H1 (cell line): ENCODE measurements at regions not wholly inside any gene's neighbourhood (a gene's known extent, or its start where the extent isn't known, plus 50 kb on each side); places are given as distances from the start of the nearest gene placed in this dataset.

ENCODE experiments used
- CTCF ChIA-PET: fragments of 300-600 bp; sonication (Branson Sonifier 250); formaldehyde crosslinking; loops from one replicate; lab custom pipeline; 2021; ENCODE audit not compliant: partially characterized antibody; lab: Charles Lee
- POLR2A ChIA-PET: fragments of 300-600 bp; sonication (Branson Sonifier 250); formaldehyde crosslinking; loops from one replicate; lab custom pipeline; 2021; ENCODE audit warnings: inconsistent platforms; ENCODE audit not compliant: partially characterized antibody; lab: Charles Lee
- DNase-seq, 2 experiments: peaks; one replicate each; pipeline versions ENCODE4 v3.0.0 to v3.0.0-alpha.2; 2010 to 2022; ENCODE audit warnings: low spot score in 2 of 2, low read depth in 1 of 2, mixed read lengths in 1 of 2
- FAIRE-seq: peaks from 2 replicates; lab custom pipeline; 2011; peaks lifted over from hg19 to GRCh38; lab: Jason Lieb, UNC
- H2AFZ ChIP-seq: 2 replicates; pipeline ENCODE4 v1.8.1; 2012; ENCODE audit warnings: low read length, inconsistent platforms
- H2AK5ac ChIP-seq: 2 replicates; pipeline ENCODE4 v1.6.1; 2013; ENCODE audit warnings: low read depth, low read length
- H2BK120ac ChIP-seq: replicated peaks from 2 replicates; pipeline ENCODE3; 2013; ENCODE audit warnings: low read depth, low read length, inconsistent platforms
- H2BK12ac ChIP-seq: 2 replicates; pipeline ENCODE4 v1.6.1; 2013; ENCODE audit warnings: low read depth, low read length
- H2BK15ac ChIP-seq: 2 replicates; pipeline ENCODE4 v1.6.1; 2013; ENCODE audit warnings: low read length
- H2BK20ac ChIP-seq: 2 replicates; pipeline ENCODE4 v1.6.1; 2013; ENCODE audit warnings: low read length
- H2BK5ac ChIP-seq: 2 replicates; pipeline ENCODE4 v1.6.1; 2013; ENCODE audit warnings: low read depth, low read length
- H3K14ac ChIP-seq: 2 replicates; pipeline ENCODE4 v1.6.1; 2013; ENCODE audit warnings: inconsistent platforms; ENCODE audit not compliant: insufficient read length
- H3K18ac ChIP-seq: 2 replicates; pipeline ENCODE4 v1.6.1; 2013; ENCODE audit warnings: low read length; ENCODE audit errors: extremely low read depth
- H3K23ac ChIP-seq: 2 replicates; pipeline ENCODE4 v1.6.1; 2013; ENCODE audit warnings: inconsistent platforms; ENCODE audit not compliant: insufficient read length
- H3K23me2 ChIP-seq: 2 replicates; pipeline ENCODE4 v1.6.1; 2013; ENCODE audit warnings: low read depth, low read length
- H3K27ac ChIP-seq: 2 replicates; pipeline ENCODE4 v1.6.1; 2011; ENCODE audit warnings: low read depth, low read length, inconsistent platforms
- H3K27me3 ChIP-seq, 4 experiments: replicated peaks in 1 of 4; 1 replicate in 1 of 4; 2 replicates in 3 of 4; pipeline versions ENCODE4 v1.6.1 to v1.8.1; 2011 to 2013; ENCODE audit warnings: low read length in 3 of 4, mild to moderate bottlenecking in 3 of 4, inconsistent platforms in 2 of 4, mixed read lengths in 2 of 4, moderate library complexity in 1 of 4; ENCODE audit not compliant: control insufficient read depth in 3 of 4, insufficient read depth in 3 of 4; ENCODE audit errors: extremely low read depth in 1 of 4
- H3K36me3 ChIP-seq, 4 experiments: 2 replicates each; pipeline versions ENCODE4 v1.6.1 to v1.8.1; 2011 to 2013; ENCODE audit warnings: mild to moderate bottlenecking in 4 of 4, low read length in 3 of 4, moderate library complexity in 2 of 4, control low read depth in 1 of 4, inconsistent platforms in 1 of 4; ENCODE audit not compliant: insufficient read depth in 4 of 4, control insufficient read depth in 2 of 4
- H3K4ac ChIP-seq: replicated peaks from 2 replicates; pipeline ENCODE3; 2013; ENCODE audit warnings: low read length, low read depth, mixed read lengths, inconsistent platforms; ENCODE audit not compliant: insufficient read length
- H3K4me1 ChIP-seq, 4 experiments: replicated peaks in 1 of 4; 1 replicate in 1 of 4; 2 replicates in 3 of 4; pipeline versions ENCODE4 v1.6.1 to v1.8.1; 2011 to 2013; ENCODE audit warnings: low read length in 3 of 4, inconsistent platforms in 2 of 4, mixed read lengths in 1 of 4; ENCODE audit not compliant: insufficient read depth in 4 of 4, control insufficient read depth in 3 of 4
- H3K4me2 ChIP-seq, 2 experiments: 2 replicates each; pipeline versions ENCODE4 v1.6.1 to v1.8.1; 2011 to 2013; ENCODE audit warnings: low read depth in 2 of 2, low read length in 2 of 2, control low read depth in 1 of 2, inconsistent platforms in 1 of 2, mild to moderate bottlenecking in 1 of 2; ENCODE audit not compliant: insufficient read depth in 1 of 2
- H3K4me3 ChIP-seq, 4 experiments: fragments of 200-600, 300-600 bp in 1 of 4; sonication (generic), shearing (Covaris generic), sonication (Bioruptor Twin) in 1 of 4; 2 replicates each; pipeline versions ENCODE4 v1.5.1 to v1.8.1; 2011 to 2016; ENCODE audit warnings: low read length in 4 of 4, low read depth in 3 of 4, control low read depth in 2 of 4, inconsistent platforms in 2 of 4, mild to moderate bottlenecking in 2 of 4, mixed read lengths in 1 of 4, moderate library complexity in 1 of 4; ENCODE audit not compliant: insufficient read depth in 2 of 4; ENCODE audit errors: extremely low read depth in 1 of 4
- H3K56ac ChIP-seq: replicated peaks from 2 replicates; pipeline ENCODE3; 2013; ENCODE audit warnings: low read depth, mild to moderate bottlenecking, mixed read lengths, low read length, inconsistent platforms; ENCODE audit not compliant: insufficient read length
- H3K79me1 ChIP-seq: 2 replicates; pipeline ENCODE4 v1.6.1; 2013; ENCODE audit warnings: low read depth, low read length, control low read depth
- H3K79me2 ChIP-seq, 2 experiments: 2 replicates each; pipeline versions ENCODE4 v1.6.1 to v1.8.1; 2012 to 2013; ENCODE audit warnings: low read length in 2 of 2, mild to moderate bottlenecking in 2 of 2, inconsistent platforms in 1 of 2; ENCODE audit not compliant: insufficient read depth in 2 of 2, control insufficient read depth in 1 of 2
- H3K9ac ChIP-seq, 4 experiments: replicated peaks in 1 of 4; 1 replicate in 1 of 4; 2 replicates in 3 of 4; pipeline versions ENCODE4 v1.6.1 to v1.8.1; 2011 to 2013; ENCODE audit warnings: low read depth in 3 of 4, low read length in 3 of 4, control low read depth in 2 of 4, mild to moderate bottlenecking in 2 of 4, moderate library complexity in 2 of 4, inconsistent platforms in 1 of 4; ENCODE audit errors: extremely low read depth in 1 of 4
- H3K9me3 ChIP-seq, 2 experiments: 2 replicates each; pipeline versions ENCODE4 v1.6.1 to v1.8.1; 2012 to 2013; ENCODE audit warnings: mild to moderate bottlenecking in 2 of 2, moderate library complexity in 2 of 2, control low read depth in 1 of 2, inconsistent platforms in 1 of 2, low read depth in 1 of 2, low read length in 1 of 2, mixed read lengths in 1 of 2; ENCODE audit not compliant: insufficient read depth in 2 of 2
- H4K20me1 ChIP-seq, 2 experiments: replicated peaks in 1 of 2; 2 replicates each; pipeline versions ENCODE3 to v1.8.1; 2011 to 2013; ENCODE audit warnings: inconsistent platforms in 2 of 2, low read length in 2 of 2, mild to moderate bottlenecking in 1 of 2; ENCODE audit not compliant: insufficient read depth in 2 of 2, control insufficient read depth in 1 of 2
- H4K5ac ChIP-seq: 2 replicates; pipeline ENCODE4 v1.6.1; 2013; ENCODE audit warnings: low read length, low read depth, mixed read lengths, inconsistent platforms; ENCODE audit not compliant: insufficient read length
- H4K8ac ChIP-seq: 2 replicates; pipeline ENCODE4 v1.8.0; 2013; ENCODE audit warnings: mild to moderate bottlenecking, moderate library complexity, low read length, inconsistent platforms; ENCODE audit not compliant: insufficient read depth; ENCODE audit errors: extremely low read depth
- H4K91ac ChIP-seq: replicated peaks from 2 replicates; pipeline ENCODE3; 2013; ENCODE audit warnings: low read length, mixed read lengths, inconsistent platforms; ENCODE audit not compliant: insufficient read length
- ATF3 ChIP-seq: IDR thresholded peaks from 2 replicates; pipeline ENCODE4 v1.6.1; 2011; ENCODE audit warnings: low read depth, mild to moderate bottlenecking, low read length; ENCODE audit not compliant: insufficient read depth
- BCL11A ChIP-seq, 2 experiments: IDR thresholded peaks; one replicate each; pipeline ENCODE4 v1.6.1; 2011; ENCODE audit warnings: low read depth in 2 of 2, low read length in 2 of 2, mild to moderate bottlenecking in 2 of 2
- CBX8 ChIP-seq: fragments of 300-800, 300-1000 bp; sonication (generic); IDR thresholded peaks from 2 replicates; pipeline ENCODE4 v1.7.1; 2016; ENCODE audit warnings: low read depth, low read length, borderline replicate concordance
- CHD1 ChIP-seq: IDR thresholded peaks from 2 replicates; pipeline ENCODE4 v1.6.1; 2012; ENCODE audit warnings: low read depth, low read length, improper control_type of control experiment
- CHD2 ChIP-seq: IDR thresholded peaks from 2 replicates; pipeline ENCODE4 v1.6.1; 2012; ENCODE audit warnings: low read length, improper control_type of control experiment
- HDAC2 ChIP-seq, 2 experiments: fragments of 300-600 bp in 1 of 2; sonication (generic) in 1 of 2; IDR thresholded peaks; 2 replicates each; pipeline ENCODE4 v1.6.1; 2011 to 2012; ENCODE audit warnings: low read depth in 2 of 2, low read length in 2 of 2, mild to moderate bottlenecking in 2 of 2, moderate library complexity in 2 of 2, borderline replicate concordance in 1 of 2, inconsistent platforms in 1 of 2
- JUN ChIP-seq: IDR thresholded peaks from 2 replicates; pipeline ENCODE4 v1.6.1; 2011; ENCODE audit warnings: low read depth, mild to moderate bottlenecking, improper control_type of control experiment, low read length
- MAFK ChIP-seq: IDR thresholded peaks from 2 replicates; pipeline ENCODE4 v1.6.1; 2012; ENCODE audit warnings: low read depth, mild to moderate bottlenecking, improper control_type of control experiment, low read length
- POU5F1 ChIP-seq: IDR thresholded peaks from 2 replicates; pipeline ENCODE4 v1.6.1; 2011; ENCODE audit warnings: low read depth, mild to moderate bottlenecking, low read length, moderate library complexity
- RBBP5 ChIP-seq: IDR thresholded peaks from 2 replicates; pipeline ENCODE4 v1.7.1; 2012; ENCODE audit warnings: low read depth, mild to moderate bottlenecking, inconsistent platforms, low read length, moderate library complexity, borderline replicate concordance
- RNF2 ChIP-seq: fragments of 200-900, 300-1000 bp; sonication (generic); IDR thresholded peaks from 2 replicates; pipeline ENCODE4 v1.7.1; 2016; ENCODE audit warnings: borderline replicate concordance, low read depth, mild to moderate bottlenecking, antibody characterized with exemption, low read length; ENCODE audit not compliant: poor library complexity, severe bottlenecking; ENCODE audit errors: missing control alignments
- TCF12 ChIP-seq: IDR thresholded peaks from 2 replicates; pipeline ENCODE4 v1.6.1; 2011; ENCODE audit warnings: low read depth, mild to moderate bottlenecking, low read length
- ZNF274 ChIP-seq: IDR thresholded peaks from 2 replicates; pipeline ENCODE4 v1.7.0; 2012; ENCODE audit warnings: low read length, borderline replicate concordance; ENCODE audit errors: extremely low read depth
- WGBS, 2 experiments: shearing (Covaris generic) in 1 of 2; methylation state at CpG; one replicate each; pipeline versions ENCODE4 v1.1.6 to v1.1.7; 2013 to 2015; ENCODE audit warnings: low lambda C conversion rate in 2 of 2, mixed read lengths in 2 of 2, inconsistent platforms in 1 of 2, low coverage in 1 of 2, missing lambda C conversion rate in 1 of 2; ENCODE audit not compliant: insufficient replicate concordance in 2 of 2, insufficient coverage in 1 of 2, insufficient read length in 1 of 2; ENCODE audit errors: extremely low coverage in 1 of 2, missing lambda C conversion rate in 1 of 2; 5-methylcytosine and 5-hydroxymethylcytosine counted together
- TF ChIP-seq, protein P1 (sequence below): IDR thresholded peaks from 2 replicates; pipeline ENCODE4 v1.6.1; 2012; ENCODE audit warnings: inconsistent platforms

GRCh38 chr5:23864786-23865185 is 357.4 kb downstream of the PRDM9 start:
- H3K4me3 ChIP-seq = no peak overlapping the region
- H4K20me1 ChIP-seq = no peaks in the 10 kb centered on the region
- H3K9ac ChIP-seq = no peak overlapping the region
- no peak overlapping the region for H3K14ac ChIP-seq
- no peaks in the 10 kb centered on the region for H3K79me1 ChIP-seq
- no peak overlapping the region for H4K91ac ChIP-seq
- H3K23ac ChIP-seq = no peak overlapping the region
- H2BK15ac ChIP-seq = no peak overlapping the region
- FAIRE-seq (no peak), DNase-seq (no peak)
- H2AK5ac ChIP-seq = no peak overlapping the region
- H3K36me3 ChIP-seq = no peaks in the 10 kb centered on the region
- no peak overlapping the region for H2BK120ac ChIP-seq
- no peak overlapping the region for H2BK12ac ChIP-seq
- WGBS, 2 experiments = 91% methylated on average over 5 of the region's 5 CpGs; no CpG with 5 or more reads in 1 of the 2 experiments
- no peaks in the 10 kb centered on the region for H3K4me1 ChIP-seq
- no peak overlapping the region for H3K4me2 ChIP-seq
- H2BK20ac ChIP-seq = no peak overlapping the region
- H3K56ac ChIP-seq = no peak overlapping the region
- no peak overlapping the region for H4K5ac ChIP-seq
- H4K8ac ChIP-seq = no peak overlapping the region
- no peaks in the 10 kb centered on the region for H3K23me2 ChIP-seq
- H3K27me3 ChIP-seq = no peaks in the 10 kb centered on the region
- CTCF ChIA-PET = interaction anchor here (0.9 kb wide), 1 partner anchor 150 kb away, joined by 3 read pairs; no protein-coding TSS in a partner anchor
- no peak overlapping the region for H3K27ac ChIP-seq
- H3K4ac ChIP-seq = no peak overlapping the region
- no peak overlapping the region for H3K18ac ChIP-seq
- POLR2A ChIA-PET = no interaction called here
- no peaks in the 10 kb centered on the region for H3K79me2 ChIP-seq
- H3K9me3 ChIP-seq = no peaks in the 10 kb centered on the region
- H2BK5ac ChIP-seq = no peak overlapping the region
- no peak overlapping the region for H2AFZ ChIP-seq
- TF ChIP-seq HDAC2 (IDR thresholded peaks at IDR 0.05; ENCODE audit: borderline replicate concordance in 1 of 2, low read depth in 2 of 2, low read length in 2 of 2) (no peak), RNF2 (no peak), ZNF274 (no peak), RBBP5 (no peak), BCL11A (IDR thresholded peaks at IDR 0.05; ENCODE audit: low read depth in 2 of 2, low read length in 2 of 2) (no peak), MAFK (no peak), CHD1 (no peak), CHD2 (no peak), CBX8 (no peak), JUN (no peak), POU5F1 (no peak), ATF3 (no peak), TCF12 (no peak)
- TF ChIP-seq, protein P1, sequence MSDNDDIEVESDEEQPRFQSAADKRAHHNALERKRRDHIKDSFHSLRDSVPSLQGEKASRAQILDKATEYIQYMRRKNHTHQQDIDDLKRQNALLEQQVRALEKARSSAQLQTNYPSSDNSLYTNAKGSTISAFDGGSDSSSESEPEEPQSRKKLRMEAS = no peak
